Caki2 (cell line): ENCODE measurements at regions not wholly inside any gene's neighbourhood (a gene's known extent, or its start where the extent isn't known, plus 50 kb on each side); places are given as distances from the start of the nearest gene placed in this dataset.

ENCODE experiments used
- DNase-seq: peaks from one replicate; pipeline ENCODE4 v3.0.0-alpha.2; 2015; ENCODE audit warnings: low read depth
- in situ Hi-C: cut with HindIII; loops from 2 replicates; pipeline ENCODE4 v1.10.0; 2016; ENCODE audit warnings: low sequenced_read_pairs, low pct_unique_long_range_greater_than_20kb, mixed read lengths

- in situ Hi-C loops: no loop called here
- DNase-seq: no peak
Observed at GRCh38 chr7:7131273-7131672, 51.1 kb upstream of the C1GALT1 start.
